Fibroblast of mammary gland (primary cell): ENCODE measurements at regions not wholly inside any gene's neighbourhood (a gene's known extent, or its start where the extent isn't known, plus 50 kb on each side); places are given as distances from the start of the nearest gene placed in this dataset.
A peak's percentile ranks its signal among the peaks of the same experiment; 100 is the strongest.

Experiments used
- DNase-seq: peaks from one replicate; pipeline ENCODE4 v3.0.0-alpha.2; 2010; ENCODE audit warnings: low read depth
- H3K4me3 ChIP-seq: 2 replicates; pipeline ENCODE4 v1.5.1; 2011; ENCODE audit warnings: low read depth, mild to moderate bottlenecking, low read length, moderate library complexity; ENCODE audit not compliant: control insufficient read depth
- CTCF ChIP-seq: conservative IDR thresholded peaks from 2 replicates; pipeline ENCODE4 v1.5.1; 2011; ENCODE audit warnings: low read depth, low read length, inconsistent platforms; ENCODE audit not compliant: control insufficient read depth, insufficient read depth

- no peak for DNase-seq
- H3K4me3 ChIP-seq: no peak overlapping the region
- no peak for TF ChIP-seq CTCF
Observed at GRCh38 chr2:200013906-200014305, 58.5 kb downstream of the MAIP1 start.

DNA sequence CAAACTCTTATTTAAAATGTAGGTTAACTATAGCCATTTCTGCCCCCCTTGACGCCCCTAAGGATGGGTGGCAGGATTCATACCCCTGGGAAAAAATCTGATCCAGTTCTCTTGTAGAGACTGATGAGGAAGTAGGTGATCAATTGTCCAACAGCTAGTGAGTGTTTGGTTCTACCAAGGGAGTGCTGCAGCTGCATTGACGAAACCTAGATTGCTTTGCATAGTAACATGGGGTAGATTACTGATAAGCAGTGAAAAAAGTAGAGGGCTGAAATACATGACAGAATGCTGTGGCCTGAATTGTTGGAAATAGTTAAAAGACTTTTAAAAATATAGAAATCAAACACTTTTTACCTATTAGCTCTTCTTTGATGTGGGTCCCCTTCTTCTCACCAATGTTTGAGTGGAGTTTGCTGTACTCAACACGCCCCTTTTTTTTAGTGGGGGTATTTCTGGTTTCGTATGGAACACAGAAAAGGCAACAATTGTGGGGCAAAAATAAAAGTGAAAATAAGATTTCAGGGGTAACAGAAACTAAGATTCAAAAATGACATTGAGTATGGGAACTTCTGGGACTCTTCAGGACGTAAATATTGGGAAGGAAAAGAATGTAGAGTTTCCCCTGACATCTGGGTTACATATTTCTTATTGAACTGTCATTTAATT, 66.2 kb downstream of the MAIP1 start:
- no peak for DNase-seq
- no peak for TF ChIP-seq CTCF
- no peak overlapping the region for H3K4me3 ChIP-seq

- no peak for TF ChIP-seq CTCF
- H3K4me3 ChIP-seq: no peak overlapping the region
- DNase-seq: no peak
Observed at GRCh38 chr2:200022511-200022910, 67.1 kb downstream of the MAIP1 start.

- no peak for DNase-seq
- no peak for TF ChIP-seq CTCF
- H3K4me3 ChIP-seq: no peak overlapping the region
Observed at GRCh38 chr2:200023570-200023969, 68.2 kb downstream of the MAIP1 start.

DNA sequence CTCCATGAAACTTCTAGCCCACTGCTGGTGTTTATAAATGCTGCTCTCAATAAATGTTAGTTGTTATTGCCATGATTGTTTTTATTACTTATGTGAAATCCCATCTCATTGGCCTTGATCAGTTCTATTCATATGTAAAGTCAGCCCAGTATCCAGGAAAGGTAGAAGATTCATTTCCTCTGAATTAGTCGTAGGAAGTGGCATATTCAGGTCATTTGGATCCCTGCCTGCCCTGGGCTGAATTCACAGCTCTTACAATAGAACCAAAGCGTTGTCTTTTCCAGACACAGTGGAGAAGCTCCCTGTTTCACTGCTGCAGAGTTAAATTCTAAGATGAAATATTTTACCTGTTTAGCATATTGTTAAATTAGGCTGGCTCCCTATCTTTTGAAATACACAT, 70.3 kb downstream of the MAIP1 start:
- H3K4me3 ChIP-seq: no peak overlapping the region
- DNase-seq: no peak
- TF ChIP-seq CTCF: no peak

DNA sequence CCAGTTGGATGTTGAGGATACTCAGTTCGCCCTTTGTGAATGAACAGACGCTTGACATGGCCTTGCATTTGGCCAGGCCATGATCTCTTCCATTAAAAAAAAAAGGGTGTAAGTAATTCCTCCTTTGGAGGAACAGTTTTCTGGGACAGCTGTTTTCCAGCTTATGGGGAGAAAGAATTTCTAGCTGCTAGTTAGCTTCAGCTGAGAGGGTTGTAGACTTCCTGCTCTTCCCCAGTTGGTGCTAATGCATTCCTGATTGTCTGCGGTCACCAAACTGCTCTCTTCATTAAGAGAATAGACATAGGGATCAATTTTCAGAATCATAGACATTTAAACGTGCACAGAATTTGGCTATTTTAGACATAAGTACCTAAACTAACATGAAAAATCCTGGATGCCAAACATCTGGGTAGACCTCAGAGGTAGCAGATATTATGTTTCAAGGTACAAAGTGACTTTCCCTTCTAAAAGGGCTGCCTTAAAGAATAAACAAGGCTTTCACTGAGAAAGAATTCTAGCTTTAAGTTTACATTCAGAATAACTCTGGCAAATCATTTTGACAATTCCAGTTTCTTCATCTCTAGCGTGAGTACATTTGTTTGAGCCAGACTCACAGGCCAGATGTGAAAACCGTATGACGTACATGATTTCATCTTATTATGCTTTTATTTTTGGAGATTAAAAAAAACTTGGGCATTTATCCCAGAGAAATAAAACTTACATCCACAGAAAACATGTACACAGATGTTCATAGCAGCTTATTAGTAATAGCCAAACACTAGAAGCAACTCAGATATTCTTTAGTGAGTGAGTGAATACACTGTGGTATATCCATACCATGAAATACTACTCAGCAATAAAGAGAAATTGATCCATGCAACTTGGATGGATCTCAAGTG, 71.2 kb downstream of the MAIP1 start:
- H3K4me3 ChIP-seq: no peak overlapping the region
- no peak for TF ChIP-seq CTCF
- DNase-seq: peak; percentile 72

- no peak for TF ChIP-seq CTCF
- H3K4me3 ChIP-seq: no peak overlapping the region
- DNase-seq: no peak
Observed at GRCh38 chr2:200028998-200029397, 73.6 kb downstream of the MAIP1 start.
